Ascending aorta (tissue), 2 donors: ENCODE measurements at regions not wholly inside any gene's neighbourhood (a gene's known extent, or its start where the extent isn't known, plus 50 kb on each side); places are given as distances from the start of the nearest gene placed in this dataset.

Experiments
- DNase-seq, 2 donors: peaks; one replicate each; pipeline ENCODE4 v3.0.0-alpha.2; 2019; ENCODE audit warnings: low spot score in 2 of 2
- H3K27ac ChIP-seq, 2 donors: fragments of 200-600 bp; sonication (generic); one replicate each; pipeline ENCODE4 v1.5.1; 2016 to 2017; ENCODE audit warnings: mild to moderate bottlenecking in 1 of 2
- H3K27me3 ChIP-seq: fragments of 200-600 bp; sonication (generic); one replicate; pipeline ENCODE4 v1.5.1; 2017
- H3K36me3 ChIP-seq, 2 donors: fragments of 200-600 bp; sonication (generic); one replicate each; pipeline ENCODE4 v1.5.1; 2016
- H3K4me1 ChIP-seq, 2 donors: fragments of 200-600 bp; sonication (generic); one replicate each; pipeline ENCODE4 v1.5.1; 2016 to 2017; ENCODE audit warnings: mild to moderate bottlenecking in 1 of 2
- H3K4me3 ChIP-seq, 2 donors: fragments of 200-600 bp; sonication (generic); one replicate each; pipeline ENCODE4 v1.5.1; 2016 to 2017; ENCODE audit warnings: mild to moderate bottlenecking in 1 of 2
- H3K9me3 ChIP-seq, 2 donors: fragments of 200-600 bp; sonication (generic); one replicate each; pipeline ENCODE4 v1.5.1; 2016
- intact Hi-C: fragments of 100-400 bp; cut with DNase I; formaldehyde crosslinking; loops from one replicate; pipeline ENCODE4 v1.15.1; 2023
- TF ChIP-seq, protein P1 (sequence below), 3 experiments: fragments of 200-600 bp in 2 of 3; fragments of 450-650 bp in 1 of 3; sonication (generic) in 2 of 3; IDR thresholded peaks; one replicate each; pipeline ENCODE4 v1.5.1; 2016 to 2019; ENCODE audit warnings: antibody characterized with exemption in 3 of 3, mild to moderate bottlenecking in 1 of 3, moderate library complexity in 1 of 3

DNA sequence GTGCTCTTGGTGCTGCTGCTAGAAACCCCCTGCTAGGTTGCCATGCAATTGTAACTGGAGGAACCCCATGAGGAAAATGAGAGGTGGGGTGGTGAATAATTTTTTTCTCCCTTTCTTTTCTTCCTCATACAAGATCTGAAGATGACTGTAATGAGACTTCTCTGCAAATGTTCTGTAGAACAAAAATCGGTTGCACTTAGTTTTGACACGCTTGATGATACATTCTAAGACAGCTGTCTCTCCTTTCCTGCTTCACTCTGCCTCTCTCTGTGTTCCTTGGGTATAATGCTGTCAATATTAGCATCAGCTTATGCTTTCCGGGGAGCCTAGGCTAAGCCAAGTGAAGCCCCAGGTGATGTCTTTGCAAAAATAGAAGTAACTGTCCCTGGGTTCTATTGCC lies 721.5 kb downstream of the POM121L12 start:
- no peaks in the 10 kb centered on the region for H3K9me3 ChIP-seq
- no peak overlapping the region for H3K27ac ChIP-seq
- TF ChIP-seq, protein P1, sequence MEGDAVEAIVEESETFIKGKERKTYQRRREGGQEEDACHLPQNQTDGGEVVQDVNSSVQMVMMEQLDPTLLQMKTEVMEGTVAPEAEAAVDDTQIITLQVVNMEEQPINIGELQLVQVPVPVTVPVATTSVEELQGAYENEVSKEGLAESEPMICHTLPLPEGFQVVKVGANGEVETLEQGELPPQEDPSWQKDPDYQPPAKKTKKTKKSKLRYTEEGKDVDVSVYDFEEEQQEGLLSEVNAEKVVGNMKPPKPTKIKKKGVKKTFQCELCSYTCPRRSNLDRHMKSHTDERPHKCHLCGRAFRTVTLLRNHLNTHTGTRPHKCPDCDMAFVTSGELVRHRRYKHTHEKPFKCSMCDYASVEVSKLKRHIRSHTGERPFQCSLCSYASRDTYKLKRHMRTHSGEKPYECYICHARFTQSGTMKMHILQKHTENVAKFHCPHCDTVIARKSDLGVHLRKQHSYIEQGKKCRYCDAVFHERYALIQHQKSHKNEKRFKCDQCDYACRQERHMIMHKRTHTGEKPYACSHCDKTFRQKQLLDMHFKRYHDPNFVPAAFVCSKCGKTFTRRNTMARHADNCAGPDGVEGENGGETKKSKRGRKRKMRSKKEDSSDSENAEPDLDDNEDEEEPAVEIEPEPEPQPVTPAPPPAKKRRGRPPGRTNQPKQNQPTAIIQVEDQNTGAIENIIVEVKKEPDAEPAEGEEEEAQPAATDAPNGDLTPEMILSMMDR (IDR thresholded peaks at IDR 0.05), result no peak
- no peaks in the 10 kb centered on the region for H3K27me3 ChIP-seq
- no peak overlapping the region for H3K4me3 ChIP-seq
- no peaks in the 10 kb centered on the region for H3K36me3 ChIP-seq
- H3K4me1 ChIP-seq, result no peaks in the 10 kb centered on the region
- DNase-seq, result no peak
- intact Hi-C loops, result no loop called here

DNA sequence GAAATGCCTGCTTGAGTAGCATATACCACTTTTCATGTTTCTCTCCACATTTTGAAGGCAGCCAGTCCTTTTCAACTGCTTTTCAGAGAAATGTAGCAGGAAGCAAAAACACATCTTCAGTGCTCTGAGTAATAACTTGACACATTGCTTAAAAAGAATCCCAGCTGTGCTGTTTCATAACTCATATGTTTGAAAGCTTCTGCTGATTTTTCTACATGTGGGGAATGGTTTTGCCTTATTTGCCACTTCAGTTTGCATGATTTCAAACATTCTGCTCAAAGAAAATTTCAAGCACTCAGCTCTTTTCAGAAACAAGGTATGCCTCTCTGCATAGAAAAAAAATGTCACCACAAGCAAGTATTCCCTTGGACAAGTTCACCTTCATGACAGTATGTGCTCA lies 732.8 kb downstream of the POM121L12 start:
- intact Hi-C loops, result no loop called here
- Histone ChIP-seq H3K9me3 (no peaks in the 10 kb centered on the region), H3K27ac (no peak overlapping the region), H3K36me3 (no peaks in the 10 kb centered on the region), H3K4me3 (no peak overlapping the region), H3K4me1 (no peaks in the 10 kb centered on the region), H3K27me3 (no peaks in the 10 kb centered on the region)
- TF ChIP-seq, protein P1 (IDR thresholded peaks at IDR 0.05), result no peak
- no peak for DNase-seq

DNA sequence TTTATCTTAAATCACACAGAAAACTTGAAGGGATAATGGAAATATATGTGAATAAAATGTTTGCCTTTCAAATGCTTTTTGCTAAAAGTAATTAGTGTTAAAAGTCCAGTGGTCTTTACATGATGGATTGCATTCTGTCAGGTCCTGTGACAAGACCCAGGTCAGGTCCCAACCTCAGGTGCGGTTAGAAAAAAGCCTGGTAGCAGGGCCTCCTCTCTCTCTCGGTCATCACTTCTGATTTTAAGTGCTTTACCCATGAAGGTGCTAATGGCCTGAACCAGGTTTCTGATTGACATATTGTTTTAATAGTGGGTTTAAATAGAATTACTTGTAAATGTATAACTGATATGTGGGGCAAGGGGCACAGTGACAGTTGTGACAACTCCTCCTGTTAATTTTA lies 736.3 kb downstream of the POM121L12 start:
- intact Hi-C loops, result no loop called here
- Histone ChIP-seq H3K4me1 (no peaks in the 10 kb centered on the region), H3K4me3 (no peak overlapping the region), H3K27me3 (no peaks in the 10 kb centered on the region), H3K27ac (no peak overlapping the region), H3K36me3 (no peaks in the 10 kb centered on the region), H3K9me3 (no peaks in the 10 kb centered on the region)
- TF ChIP-seq, protein P1 (IDR thresholded peaks at IDR 0.05), result no peak
- DNase-seq, result no peak

DNA sequence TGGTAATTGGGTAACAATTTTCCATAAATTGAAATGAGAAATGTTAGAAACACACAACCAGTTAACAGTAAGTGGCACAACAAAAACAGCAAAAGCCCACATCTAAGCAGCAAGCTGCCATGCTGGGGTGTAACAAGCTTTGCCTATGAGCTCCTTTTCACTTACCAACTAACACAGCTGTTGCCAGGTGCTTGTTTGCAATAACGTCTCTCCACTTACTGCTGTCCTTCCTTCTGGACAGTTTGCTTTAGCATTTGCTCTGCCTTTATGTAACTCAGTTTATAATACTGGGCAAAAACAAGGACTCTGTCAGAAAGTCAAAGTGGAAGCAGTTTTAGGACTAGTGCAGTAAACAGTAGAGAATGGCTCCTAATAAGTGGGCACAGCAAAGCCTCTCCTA lies 740.9 kb downstream of the POM121L12 start:
- TF ChIP-seq, protein P1 (IDR thresholded peaks at IDR 0.05), result no peak
- intact Hi-C loops, result no loop called here
- DNase-seq, result no peak
- Histone ChIP-seq H3K27ac (no peak overlapping the region), H3K27me3 (no peaks in the 10 kb centered on the region), H3K9me3 (no peaks in the 10 kb centered on the region), H3K4me1 (no peaks in the 10 kb centered on the region), H3K4me3 (no peak overlapping the region), H3K36me3 (no peaks in the 10 kb centered on the region)

DNA sequence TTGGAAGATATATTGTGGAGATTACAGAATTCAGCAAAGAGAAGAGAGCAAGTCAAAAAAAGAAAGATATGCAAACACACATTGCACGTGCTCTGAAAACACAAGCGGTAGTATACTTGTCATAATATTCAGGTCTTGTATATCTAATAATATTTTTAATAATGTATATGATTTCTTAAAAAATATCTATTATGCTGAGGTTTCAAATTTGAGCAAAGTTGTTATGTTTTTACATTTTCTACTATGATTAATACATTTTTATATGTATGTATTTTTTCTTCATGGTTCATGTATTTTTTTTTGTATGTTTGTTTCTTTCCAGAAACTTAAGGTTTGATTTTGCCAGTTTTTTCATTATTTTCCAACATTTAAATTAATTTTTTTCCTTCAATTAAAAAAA lies 752.4 kb upstream of the VSTM2A start:
- TF ChIP-seq, protein P1 (IDR thresholded peaks at IDR 0.05), result no peak

DNA sequence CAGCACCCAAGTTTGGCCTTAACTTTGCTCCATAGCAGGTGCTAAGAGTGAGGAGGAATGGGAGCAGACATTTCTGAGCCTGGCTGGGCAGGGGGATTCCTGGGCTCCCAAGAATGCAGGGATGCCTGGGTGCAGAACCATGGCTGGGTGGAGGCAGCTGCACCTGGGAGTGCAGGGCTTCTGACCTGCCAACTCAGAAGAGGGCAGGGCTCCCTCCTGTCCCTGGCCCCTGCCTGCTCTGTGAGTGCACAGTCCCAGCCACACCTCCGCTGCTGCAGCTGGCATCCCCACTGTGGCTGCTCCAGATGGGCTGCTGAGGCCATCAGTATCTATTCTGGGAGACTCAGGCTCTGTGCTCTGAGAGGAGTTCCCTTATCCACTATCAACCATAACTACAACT lies 747.4 kb upstream of the VSTM2A start:
- Histone ChIP-seq H3K27ac (no peak overlapping the region), H3K27me3 (no peaks in the 10 kb centered on the region), H3K4me1 (no peaks in the 10 kb centered on the region), H3K9me3 (no peaks in the 10 kb centered on the region), H3K4me3 (no peak overlapping the region), H3K36me3 (no peaks in the 10 kb centered on the region)
- intact Hi-C loops, result no loop called here
- no peak for DNase-seq
- TF ChIP-seq, protein P1 (IDR thresholded peaks at IDR 0.05), result no peak

More for the DNA sequence above, 752.4 kb upstream of the VSTM2A start:
- no peaks in the 10 kb centered on the region for H3K36me3 ChIP-seq
- intact Hi-C loops, result no loop called here
- no peaks in the 10 kb centered on the region for H3K9me3 ChIP-seq
- no peak overlapping the region for H3K4me3 ChIP-seq
- no peak for DNase-seq
- no peaks in the 10 kb centered on the region for H3K27me3 ChIP-seq
- H3K27ac ChIP-seq, result no peak overlapping the region
- H3K4me1 ChIP-seq, result no peaks in the 10 kb centered on the region
